ENCODE measurements at regions not wholly inside any gene's neighbourhood (a gene's known extent, or its start where the extent isn't known, plus 50 kb on each side); places are given as distances from the start of the nearest gene placed in this dataset.

DNA sequence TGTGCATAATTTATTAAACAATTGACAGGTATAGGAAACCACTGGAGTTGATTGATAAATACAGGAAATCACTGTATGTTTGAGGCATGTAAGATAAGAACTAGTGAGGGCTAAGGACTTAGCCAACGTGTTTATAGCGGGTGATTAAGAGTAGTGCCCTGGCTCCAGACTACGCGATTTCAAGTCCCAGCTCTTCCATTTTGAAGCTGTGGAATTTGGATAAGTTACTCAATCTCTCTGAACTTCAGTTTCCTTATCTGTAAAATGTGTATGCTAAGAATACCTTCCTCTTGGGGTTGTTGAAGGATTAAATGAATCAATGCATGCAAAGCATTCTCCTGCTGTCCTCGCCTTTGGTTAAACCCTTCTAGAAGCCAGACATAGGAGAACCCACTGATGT is 143.3 kb upstream of the GJB5 start:
- H3K27me3 ChIP-seq (ENCODE audit: control insufficient read depth in 2 of 2, insufficient read depth in 2 of 2, low read length in 2 of 2), result peaks cover 0 to 22% of the 10 kb centered on the region in 2 experiments; a peak in 2 of 5 replicates
- FAIRE-seq, result no peak
- no peak overlapping the region for H2AFZ ChIP-seq (ENCODE audit: low read depth, low read length)
- intact Hi-C loops (cut with micrococcal nuclease), result no loop called here
- H3K9me1 ChIP-seq (ENCODE audit: control insufficient read depth, insufficient read depth, low read length), result no peaks in the 10 kb centered on the region
- H3K79me2 ChIP-seq (ENCODE audit: control insufficient read depth, insufficient read depth, low read length), result no peaks in the 10 kb centered on the region
- no peaks in the 10 kb centered on the region for H3K36me3 ChIP-seq (ENCODE audit: control insufficient read depth, insufficient read depth, low read length)
- no peak for ATAC-seq
- H4K20me1 ChIP-seq (replicated peaks; ENCODE audit: control insufficient read depth, insufficient read depth, low read length), result no peaks in the 10 kb centered on the region
- no peak overlapping the region for H3K9ac ChIP-seq (ENCODE audit: insufficient read depth in 1 of 2, low read depth in 2 of 2, low read length in 2 of 2)
- no peak overlapping the region for H3K4me2 ChIP-seq (ENCODE audit: insufficient read depth, low read length)
- no peak for DNase-seq (ENCODE audit: extremely low read depth in 1 of 4, low spot score in 3 of 4)
- H3K27ac ChIP-seq (ENCODE audit: extremely low read depth, low read depth, low read length), result no peak overlapping the region
- H3K4me3 ChIP-seq, result no peak overlapping the region
- TF ChIP-seq POLR3A (IDR thresholded peaks at IDR 0.05; ENCODE audit: borderline replicate concordance, extremely low read depth, insufficient read depth, insufficient read length) (no peak), TAF9B (IDR thresholded peaks at IDR 0.05; ENCODE audit: partially characterized antibody) (no peak)
- no peaks in the 10 kb centered on the region for H3K4me1 ChIP-seq (replicated peaks in 1 of 2; ENCODE audit: control insufficient read depth in 2 of 2, insufficient read depth in 2 of 2, low read length in 2 of 2)
- WGBS (ENCODE audit: insufficient coverage, low coverage, missing lambda C conversion rate), result 0% methylated on average over 5 of the region's 5 CpGs
- in situ Hi-C loops (cut with MboI), result no loop called here
- BruUV-seq (replicated peaks), result no TSS peak
- H3K9me3 ChIP-seq (replicated peaks; ENCODE audit: control insufficient read depth, insufficient read depth, low read depth, low read length), result no peaks in the 10 kb centered on the region
- ChIA-PET CTCF (ENCODE audit: low intra/inter-chr PET ratio) (no interaction called here), POLR2A (interaction anchor here (0.6 kb wide), 1 partner anchor 80 kb away, joined by 3 read pairs; no protein-coding TSS in a partner anchor)

DNA sequence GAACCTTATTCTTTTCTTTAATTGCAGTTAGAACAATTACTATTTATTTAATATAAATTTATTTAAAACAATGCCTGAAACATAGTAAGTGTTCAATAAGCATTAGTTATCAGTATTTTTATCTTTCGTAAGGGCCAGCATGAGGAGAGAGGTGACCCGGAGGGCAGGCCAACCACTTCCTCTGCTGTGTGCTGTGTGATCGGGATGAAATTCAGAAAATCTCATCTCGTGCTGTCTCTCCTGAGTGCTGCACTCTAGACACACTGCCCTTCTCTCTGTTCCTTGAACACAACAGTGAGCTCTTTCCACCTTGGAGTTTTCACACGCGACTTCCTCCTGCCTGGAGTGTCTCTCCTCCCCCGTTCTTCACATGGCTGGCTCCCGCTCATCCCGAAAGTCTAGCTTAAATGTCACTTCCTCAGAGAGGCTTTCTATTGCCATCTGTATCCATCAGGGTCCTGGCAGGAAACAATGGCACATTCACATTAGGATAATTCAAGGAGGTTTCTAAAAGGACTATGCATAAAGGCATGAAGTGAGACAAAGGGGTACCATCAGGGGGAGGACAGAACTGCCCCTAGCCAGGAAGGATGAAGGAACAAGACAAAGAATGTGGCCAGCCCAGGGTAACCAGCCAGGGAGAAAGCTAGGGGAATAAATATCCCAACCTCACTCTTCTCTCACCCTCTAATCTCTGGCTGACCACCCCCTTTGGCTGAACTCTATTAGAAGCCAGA is 142.6 kb upstream of the GJB5 start:
- Histone ChIP-seq H3K9me1 (ENCODE audit: control insufficient read depth, insufficient read depth, low read length) (no peaks in the 10 kb centered on the region), H3K36me3 (ENCODE audit: control insufficient read depth, insufficient read depth, low read length) (no peaks in the 10 kb centered on the region), H3K4me2 (ENCODE audit: insufficient read depth, low read length) (no peak overlapping the region), H3K4me3 (no peak overlapping the region), H4K20me1 (replicated peaks; ENCODE audit: control insufficient read depth, insufficient read depth, low read length) (no peaks in the 10 kb centered on the region), H3K27me3 (ENCODE audit: control insufficient read depth in 2 of 2, insufficient read depth in 2 of 2, low read length in 2 of 2) (peaks cover 0 to 22% of the 10 kb centered on the region in 2 experiments; a peak in 2 of 5 replicates), H3K79me2 (ENCODE audit: control insufficient read depth, insufficient read depth, low read length) (no peaks in the 10 kb centered on the region), H3K9me3 (replicated peaks; ENCODE audit: control insufficient read depth, insufficient read depth, low read depth, low read length) (no peaks in the 10 kb centered on the region), H3K9ac (ENCODE audit: insufficient read depth in 1 of 2, low read depth in 2 of 2, low read length in 2 of 2) (no peak overlapping the region), H3K4me1 (replicated peaks in 1 of 2; ENCODE audit: control insufficient read depth in 2 of 2, insufficient read depth in 2 of 2, low read length in 2 of 2) (no peaks in the 10 kb centered on the region), H2AFZ (ENCODE audit: low read depth, low read length) (no peak overlapping the region), H3K27ac (ENCODE audit: extremely low read depth, low read depth, low read length) (no peak overlapping the region)
- in situ Hi-C loops (cut with MboI), result no loop called here
- POLR2A ChIA-PET, result interaction anchor here (0.6 kb wide), 2 partner anchors 81 to 1337 kb away, joined by 3 read pairs; no protein-coding TSS in a partner anchor
- DNase-seq (ENCODE audit: extremely low read depth in 1 of 4, low spot score in 3 of 4) (no peak), ATAC-seq (no peak), FAIRE-seq (no peak)
- CTCF ChIA-PET (ENCODE audit: low intra/inter-chr PET ratio), result no interaction called here
- intact Hi-C loops (cut with micrococcal nuclease), result no loop called here
- WGBS (ENCODE audit: insufficient coverage, low coverage, missing lambda C conversion rate), result under 1% methylated on average over 9 of the region's 9 CpGs
- BruUV-seq (replicated peaks), result no TSS peak
- TF ChIP-seq GTF2A2 (tag; IDR thresholded peaks at IDR 0.05), result no peak
- no peak for TF ChIP-seq SNIP1 (IDR thresholded peaks at IDR 0.05; ENCODE audit: low read depth)
- no peak for TF ChIP-seq RUNX1 (IDR thresholded peaks at IDR 0.05; ENCODE audit: low read depth)
- TF ChIP-seq, protein P1, sequence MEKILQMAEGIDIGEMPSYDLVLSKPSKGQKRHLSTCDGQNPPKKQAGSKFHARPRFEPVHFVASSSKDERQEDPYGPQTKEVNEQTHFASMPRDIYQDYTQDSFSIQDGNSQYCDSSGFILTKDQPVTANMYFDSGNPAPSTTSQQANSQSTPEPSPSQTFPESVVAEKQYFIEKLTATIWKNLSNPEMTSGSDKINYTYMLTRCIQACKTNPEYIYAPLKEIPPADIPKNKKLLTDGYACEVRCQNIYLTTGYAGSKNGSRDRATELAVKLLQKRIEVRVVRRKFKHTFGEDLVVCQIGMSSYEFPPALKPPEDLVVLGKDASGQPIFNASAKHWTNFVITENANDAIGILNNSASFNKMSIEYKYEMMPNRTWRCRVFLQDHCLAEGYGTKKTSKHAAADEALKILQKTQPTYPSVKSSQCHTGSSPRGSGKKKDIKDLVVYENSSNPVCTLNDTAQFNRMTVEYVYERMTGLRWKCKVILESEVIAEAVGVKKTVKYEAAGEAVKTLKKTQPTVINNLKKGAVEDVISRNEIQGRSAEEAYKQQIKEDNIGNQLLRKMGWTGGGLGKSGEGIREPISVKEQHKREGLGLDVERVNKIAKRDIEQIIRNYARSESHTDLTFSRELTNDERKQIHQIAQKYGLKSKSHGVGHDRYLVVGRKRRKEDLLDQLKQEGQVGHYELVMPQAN (IDR thresholded peaks at IDR 0.05; ENCODE audit: borderline replicate concordance), result no peak
- no peak for TF ChIP-seq CCAR2 (IDR thresholded peaks at IDR 0.05; ENCODE audit: low read depth, low read length)
- TF ChIP-seq SP2 (IDR thresholded peaks at IDR 0.05; ENCODE audit: extremely low read depth, low read depth, low read length, poor library complexity, severe bottlenecking), result no peak
- no peak for TF ChIP-seq MYBL2 (IDR thresholded peaks at IDR 0.05; ENCODE audit: low read depth)
- TF ChIP-seq MYBL2 (CRISPR knock-in tag; IDR thresholded peaks at IDR 0.05; ENCODE audit: borderline replicate concordance), result no peak
- no peak for TF ChIP-seq SRF (CRISPR knock-in tag; IDR thresholded peaks at IDR 0.05)
- TF ChIP-seq ZNF24 (IDR thresholded peaks at IDR 0.05), result no peak
- no peak for TF ChIP-seq ZNF57 (CRISPR knock-in tag; IDR thresholded peaks at IDR 0.05)
- TF ChIP-seq ZNF79 (CRISPR knock-in tag; IDR thresholded peaks at IDR 0.05; ENCODE audit: low read depth), result no peak
- TF ChIP-seq GTF2F1 (IDR thresholded peaks at IDR 0.05; ENCODE audit: low read depth, low read length), result no peak

Data from K562 (cell line).